ENCODE measurements at regions not wholly inside any gene's neighbourhood (a gene's known extent, or its start where the extent isn't known, plus 50 kb on each side); places are given as distances from the start of the nearest gene placed in this dataset.

DNA sequence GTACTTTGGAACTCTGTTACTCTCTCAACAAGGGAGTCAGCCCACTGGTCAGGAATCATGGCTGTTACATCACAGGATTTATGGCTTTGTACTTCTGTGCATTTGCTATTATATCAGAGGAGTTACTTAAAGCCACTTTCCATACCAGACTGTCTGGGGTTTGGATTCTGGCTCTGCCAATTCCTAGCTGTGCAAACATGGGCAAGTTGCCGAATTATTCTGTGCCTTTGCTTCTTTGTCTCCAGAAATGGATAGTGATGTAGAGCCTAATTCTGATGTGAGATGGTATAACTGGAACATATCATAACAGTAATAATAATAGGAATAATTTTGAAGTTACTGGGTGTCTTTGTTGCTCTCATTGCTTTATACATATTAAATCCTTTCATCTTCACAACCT lies 1047.3 kb upstream of the SEMA6A start (continued):
- TF ChIP-seq ZNF671 (CRISPR knock-in tag; IDR thresholded peaks at IDR 0.05) (no peak), ZBTB21 (CRISPR knock-in tag; IDR thresholded peaks at IDR 0.05; ENCODE audit: borderline replicate concordance) (no peak), ELF4 (CRISPR knock-in tag; IDR thresholded peaks at IDR 0.05; ENCODE audit: low read depth) (no peak)

DNA sequence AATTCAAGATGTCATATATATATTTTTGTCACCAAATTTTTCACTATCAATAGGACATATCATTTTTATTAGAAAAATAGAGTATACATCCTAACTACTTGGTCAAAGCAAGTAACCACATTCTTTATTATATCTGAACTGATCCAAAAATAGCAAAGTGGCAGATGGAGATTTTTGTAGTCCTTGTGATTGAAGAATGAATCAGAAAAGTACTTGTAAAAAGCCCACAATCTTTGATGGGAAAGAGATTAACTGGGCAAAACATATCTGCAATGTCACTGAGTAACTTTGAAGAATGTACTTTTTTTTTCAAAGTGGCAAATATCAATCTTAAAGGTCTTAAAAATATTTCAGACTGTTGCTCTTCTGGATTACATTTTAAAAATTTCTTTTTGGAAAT lies 1040.6 kb upstream of the SEMA6A start:
- Mint-ChIP-seq H3K4me1 (no peaks in the 10 kb centered on the region), H3K9me3 (peaks cover 6% of the 10 kb centered on the region), H3K27ac (no peak overlapping the region), H3K36me3 (no peaks in the 10 kb centered on the region), H3K4me3 (no peak overlapping the region), H3K27me3 (ENCODE audit: low read depth) (no peaks in the 10 kb centered on the region)
- POLR2A ChIA-PET: no interaction called here
- TF ChIP-seq ZNF396 (CRISPR knock-in tag; IDR thresholded peaks at IDR 0.05; ENCODE audit: borderline replicate concordance) (no peak), CREB1 (CRISPR knock-in tag; IDR thresholded peaks at IDR 0.05) (no peak), ATF1 (CRISPR knock-in tag; IDR thresholded peaks at IDR 0.05) (no peak), E2F4 (CRISPR knock-in tag; IDR thresholded peaks at IDR 0.05; ENCODE audit: borderline replicate concordance, low read depth) (no peak), SMAD3 (CRISPR knock-in tag; IDR thresholded peaks at IDR 0.05; ENCODE audit: borderline replicate concordance) (no peak), NR3C1 (CRISPR knock-in tag; conservative IDR thresholded peaks at IDR 0.05; ENCODE audit: low read depth) (no peak), ZNF281 (CRISPR knock-in tag; IDR thresholded peaks at IDR 0.05) (no peak), TEAD1 (CRISPR knock-in tag; IDR thresholded peaks at IDR 0.05) (no peak), AR (CRISPR knock-in tag; IDR thresholded peaks at IDR 0.05) (no peak), ZNF263 (CRISPR knock-in tag; IDR thresholded peaks at IDR 0.05; ENCODE audit: low read depth) (no peak), GTF2I (CRISPR knock-in tag; conservative IDR thresholded peaks at IDR 0.05) (no peak), EMX1 (CRISPR knock-in tag; IDR thresholded peaks at IDR 0.05) (no peak), ELF4 (CRISPR knock-in tag; IDR thresholded peaks at IDR 0.05; ENCODE audit: low read depth) (no peak)
- TF ChIP-seq, protein P1, sequence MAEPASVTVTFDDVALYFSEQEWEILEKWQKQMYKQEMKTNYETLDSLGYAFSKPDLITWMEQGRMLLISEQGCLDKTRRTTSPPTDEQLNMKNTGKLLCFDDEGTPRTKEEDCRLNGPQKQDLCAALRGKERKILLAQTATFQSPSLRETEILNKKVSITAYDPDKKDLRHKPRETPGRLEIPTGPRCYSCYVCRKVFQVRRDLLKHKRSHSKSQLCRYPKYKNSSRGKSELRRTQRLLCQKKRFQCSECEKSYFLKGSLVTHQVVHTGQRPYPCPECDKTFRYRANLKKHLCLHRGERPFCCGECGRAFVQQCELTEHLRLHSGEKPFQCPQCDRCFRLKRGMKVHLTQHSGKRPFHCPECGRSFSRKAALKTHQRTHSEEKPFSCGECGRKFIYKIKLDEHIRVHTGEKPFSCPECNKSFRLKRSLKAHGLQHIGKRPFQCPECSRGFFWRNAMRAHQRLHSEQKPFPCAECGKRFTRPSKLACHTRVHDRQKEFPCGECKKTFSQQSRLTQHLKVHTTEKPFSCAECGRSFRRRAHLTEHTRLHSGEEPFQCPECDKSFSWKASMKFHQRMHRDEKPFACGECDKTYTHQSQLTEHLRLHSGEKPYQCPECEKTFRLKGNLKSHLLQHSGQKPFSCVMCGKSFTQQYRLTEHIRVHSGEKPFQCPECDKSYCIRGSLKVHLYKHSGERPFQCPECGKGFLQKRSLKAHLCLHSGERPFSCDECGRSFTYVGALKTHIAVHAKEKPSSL (CRISPR knock-in tag; conservative IDR thresholded peaks at IDR 0.05): no peak
- TF ChIP-seq, protein P2, sequence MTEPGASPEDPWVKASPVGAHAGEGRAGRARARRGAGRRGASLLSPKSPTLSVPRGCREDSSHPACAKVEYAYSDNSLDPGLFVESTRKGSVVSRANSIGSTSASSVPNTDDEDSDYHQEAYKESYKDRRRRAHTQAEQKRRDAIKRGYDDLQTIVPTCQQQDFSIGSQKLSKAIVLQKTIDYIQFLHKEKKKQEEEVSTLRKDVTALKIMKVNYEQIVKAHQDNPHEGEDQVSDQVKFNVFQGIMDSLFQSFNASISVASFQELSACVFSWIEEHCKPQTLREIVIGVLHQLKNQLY (CRISPR knock-in tag; IDR thresholded peaks at IDR 0.05): no peak
- DNase-seq (ENCODE audit: low spot score) (no peak), ATAC-seq (no peak)
- CTCF ChIA-PET: no interaction called here
